DMS153 treated with DMSO at 0.1 percent for 48 hours (cell line): ENCODE measurements at regions not wholly inside any gene's neighbourhood (a gene's known extent, or its start where the extent isn't known, plus 50 kb on each side); places are given as distances from the start of the nearest gene placed in this dataset.

Experiments
- DNase-seq: peaks from one replicate; lab custom pipeline; 2025; ENCODE audit not compliant: unreplicated experiment; lab: John Stamatoyannopoulos, UW

- DNase-seq, result no peak
Measured at GRCh38 chr2:59936048-59936447, 617.4 kb downstream of the BCL11A start.

GRCh38 chr2:59935005-59935404, 618.4 kb downstream of the BCL11A start:
- DNase-seq, result no peak

DNA sequence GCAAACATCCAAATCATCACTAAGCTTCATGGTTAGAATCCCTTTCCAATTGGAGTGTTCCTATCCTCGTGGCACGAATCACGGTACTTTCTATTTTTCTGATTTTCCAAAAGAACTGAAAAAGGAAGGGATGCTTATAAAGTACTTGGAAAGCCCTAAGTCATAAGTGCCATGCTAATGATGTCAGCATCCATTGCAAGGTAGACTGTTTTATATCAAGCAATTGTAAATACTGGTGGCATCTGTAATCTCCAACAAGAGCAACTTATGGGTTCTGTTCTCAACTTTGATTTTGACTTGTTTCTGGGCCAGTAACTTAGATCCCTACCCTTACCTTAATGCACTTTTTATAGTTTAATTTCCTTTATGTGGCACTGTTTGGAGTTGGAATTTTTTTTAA, 619.5 kb downstream of the BCL11A start:
- DNase-seq, result no peak

- no peak for DNase-seq
Measured at GRCh38 chr2:59932341-59932740, 621.1 kb downstream of the BCL11A start.

GRCh38 chr2:59930430-59930829, 623.0 kb downstream of the BCL11A start:
- no peak for DNase-seq

GRCh38 chr2:59926731-59927130, 626.7 kb downstream of the BCL11A start:
- no peak for DNase-seq

DNA sequence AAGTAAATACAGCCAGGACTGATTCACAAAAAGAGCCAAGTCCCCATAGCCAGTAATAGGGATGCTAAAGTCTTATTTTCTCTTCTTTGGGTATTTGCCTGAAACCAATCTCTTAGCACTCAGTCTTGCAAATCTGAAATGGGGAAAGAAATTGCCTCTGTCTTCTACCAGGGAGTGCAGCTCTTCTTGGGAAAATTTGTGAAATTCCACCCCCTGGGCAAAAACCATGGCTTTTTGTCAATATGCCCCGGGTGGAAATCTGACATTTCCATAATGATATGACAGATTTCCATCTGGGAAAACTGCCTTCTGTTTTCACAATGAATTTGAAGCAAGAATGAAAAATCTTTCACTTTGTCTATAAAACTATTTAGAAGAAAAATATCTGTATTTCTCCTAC, 628.1 kb downstream of the BCL11A start:
- no peak for DNase-seq

DNA sequence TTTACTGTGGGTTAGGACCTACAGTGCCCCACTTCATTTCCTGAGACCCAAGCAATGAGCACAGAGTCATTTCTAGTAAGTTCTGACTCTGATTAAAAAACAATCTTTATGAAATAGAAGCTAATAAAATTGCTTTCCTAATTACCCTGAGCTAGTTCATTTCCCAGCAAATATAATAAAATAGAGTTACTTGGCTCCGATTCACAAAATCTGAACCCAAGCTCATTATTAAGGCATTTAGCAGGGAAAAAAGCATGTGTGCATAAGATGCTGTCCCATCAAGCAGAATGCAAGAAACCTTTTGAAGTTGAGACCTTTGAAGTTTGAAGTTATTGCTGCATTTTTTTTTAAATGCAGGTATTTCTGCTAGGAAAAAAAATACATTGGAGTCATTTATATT, 629.1 kb downstream of the BCL11A start:
- DNase-seq, result no peak

GRCh38 chr2:59922450-59922849, 631.0 kb downstream of the BCL11A start:
- no peak for DNase-seq

DNA sequence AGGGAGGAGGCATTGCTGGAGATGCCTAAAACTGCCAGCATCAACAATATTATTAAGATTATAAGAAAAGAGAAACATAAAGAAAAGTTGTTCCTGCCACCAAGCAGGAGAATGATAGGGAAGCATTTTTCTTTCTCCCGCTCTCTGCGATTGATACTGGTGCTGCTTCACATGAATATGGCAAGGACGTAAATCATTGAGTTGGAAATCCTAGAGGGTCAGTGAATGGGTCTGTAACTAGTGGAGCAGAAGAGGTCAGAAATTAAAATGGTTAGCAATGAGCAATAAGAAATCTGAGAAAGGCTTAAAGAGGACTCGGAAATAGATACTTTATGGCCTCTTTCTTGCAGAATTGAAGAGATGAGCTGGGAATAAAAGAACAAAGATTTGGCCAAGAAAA, 631.7 kb downstream of the BCL11A start:
- no peak for DNase-seq

DNA sequence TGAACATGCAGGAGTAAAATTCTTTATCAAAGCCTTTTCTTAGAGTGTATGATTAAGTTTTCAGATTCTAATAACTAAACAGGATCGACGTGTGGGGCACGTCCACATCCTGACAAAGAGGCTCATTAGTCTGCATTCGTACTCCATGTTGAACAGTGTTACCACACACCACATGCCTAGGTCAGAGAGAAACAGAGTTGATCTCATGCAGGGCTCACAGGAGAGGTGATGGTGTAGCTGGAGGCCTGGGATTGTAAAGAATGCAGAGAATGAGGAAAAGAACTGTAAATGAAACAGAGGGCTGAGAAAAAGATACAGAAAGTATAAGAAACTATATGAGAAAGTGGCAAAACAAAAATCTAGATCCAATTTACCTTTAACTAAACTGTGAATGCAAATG, 632.5 kb downstream of the BCL11A start:
- no peak for DNase-seq

DNA sequence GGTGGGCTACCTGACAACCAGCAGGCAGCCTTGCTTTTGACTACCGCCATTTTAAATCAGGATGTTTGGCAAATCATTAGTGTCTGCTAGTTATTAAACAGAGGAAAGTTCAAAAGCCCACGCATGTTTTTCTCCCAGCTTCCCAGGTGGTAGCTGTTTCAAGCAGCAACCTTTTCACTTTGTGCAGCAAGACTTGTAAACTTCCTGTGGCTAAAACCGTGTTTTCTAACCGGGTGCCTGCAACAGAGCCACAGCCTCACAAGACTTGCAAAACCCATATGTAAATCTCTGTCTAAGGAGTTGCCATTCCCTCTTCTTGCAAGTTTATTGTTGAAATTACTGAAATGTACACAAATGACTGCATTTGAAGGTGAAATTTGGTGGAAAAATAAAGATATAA, 633.1 kb downstream of the BCL11A start:
- no peak for DNase-seq

- no peak for DNase-seq
Measured at GRCh38 chr2:59919579-59919978, 633.9 kb downstream of the BCL11A start.

GRCh38 chr2:59912042-59912441, 641.4 kb downstream of the BCL11A start:
- DNase-seq, result no peak

DNA sequence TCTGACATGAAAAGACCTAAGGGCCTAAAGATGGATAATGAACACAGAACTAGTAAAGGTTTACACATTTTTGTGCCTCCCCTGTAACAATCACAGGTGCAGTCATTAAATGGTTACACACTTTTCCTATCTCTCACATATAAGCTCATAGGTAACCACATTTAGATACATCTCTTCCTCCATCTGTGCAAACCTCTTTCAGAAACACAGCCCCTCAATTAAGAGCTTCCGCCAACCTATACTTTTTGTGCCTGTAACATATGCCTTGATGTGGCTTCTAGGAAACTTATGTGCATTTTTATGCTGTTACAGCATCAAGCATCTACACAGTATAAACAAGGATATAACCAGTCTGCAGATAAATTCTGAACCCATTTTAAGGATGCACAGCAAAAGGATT, 643.3 kb downstream of the BCL11A start:
- DNase-seq, result no peak

GRCh38 chr2:59909147-59909546, 644.3 kb downstream of the BCL11A start:
- no peak for DNase-seq

GRCh38 chr2:59905731-59906130, 647.7 kb downstream of the BCL11A start:
- DNase-seq, result no peak

GRCh38 chr2:59903994-59904544, 649.4 kb downstream of the BCL11A start:
- no peak for DNase-seq

DNA sequence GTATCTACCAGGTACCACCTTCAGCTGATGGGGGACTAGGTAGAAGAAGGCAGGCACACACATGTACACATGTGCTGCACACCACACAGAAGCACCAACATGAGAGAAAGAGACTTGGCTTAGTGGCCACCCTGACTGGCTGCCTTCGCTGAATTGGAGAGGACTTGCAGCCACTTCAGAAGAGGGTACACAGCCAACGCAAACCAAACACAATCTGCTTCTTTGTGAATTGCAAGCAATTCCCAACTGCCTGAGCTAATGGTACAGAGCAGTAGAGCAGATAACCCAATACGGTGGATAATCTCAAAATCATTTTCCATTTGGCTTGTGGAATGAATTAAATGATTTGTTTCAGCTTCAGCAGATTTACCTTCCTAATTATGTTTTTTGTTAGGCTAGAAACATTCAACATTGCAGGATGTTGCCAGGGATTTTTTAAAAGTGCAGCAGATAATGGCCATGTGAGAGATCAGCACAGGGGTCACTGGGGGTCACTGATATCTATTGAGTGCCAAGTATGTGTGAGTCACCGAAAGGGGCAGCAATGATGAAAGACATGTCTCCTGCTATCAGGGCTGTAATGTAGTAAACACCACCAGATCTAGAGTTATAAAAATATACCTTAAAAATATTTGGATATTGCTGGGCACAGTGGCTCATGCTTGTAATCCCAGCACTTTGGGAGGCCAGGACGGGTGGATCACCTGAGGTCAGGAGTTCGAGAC, 652.6 kb downstream of the BCL11A start:
- peak; percentile 30 for DNase-seq

GRCh38 chr2:59899692-59900091, 653.8 kb downstream of the BCL11A start:
- DNase-seq, result no peak

DNA sequence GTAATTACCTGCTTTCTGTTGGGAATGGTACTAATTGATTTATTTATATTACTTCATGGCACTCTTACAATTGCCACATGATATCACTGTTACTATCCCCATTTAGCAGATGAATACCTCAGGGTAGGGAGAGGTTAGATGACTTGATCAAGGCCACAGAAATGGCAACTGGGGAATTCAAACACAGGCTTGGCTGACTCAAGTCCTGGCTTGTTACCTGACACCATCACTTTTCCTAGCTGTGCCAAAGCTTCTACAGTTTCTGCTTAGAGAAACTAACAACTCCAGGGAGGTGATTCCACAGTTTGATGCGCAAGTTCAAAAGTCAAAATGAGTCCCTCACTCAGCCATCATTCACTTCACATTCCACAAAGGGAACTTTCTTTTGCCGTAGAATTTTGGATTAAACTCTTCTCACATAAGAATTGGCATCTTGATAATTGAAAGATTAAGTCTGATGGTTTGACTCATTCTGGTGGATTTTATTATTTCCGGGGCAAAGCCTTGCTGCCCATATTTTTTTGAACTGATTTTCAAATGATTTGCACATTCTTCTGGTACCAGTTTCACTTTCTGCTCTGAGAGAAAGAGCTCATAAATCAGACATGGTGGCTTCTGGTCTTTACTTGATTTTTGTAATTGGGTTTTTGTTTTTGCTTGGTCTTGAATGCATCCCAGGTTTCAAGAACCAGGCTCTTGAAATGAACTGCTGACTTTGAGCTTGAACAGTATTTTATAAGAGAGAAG, 656.8 kb downstream of the BCL11A start:
- DNase-seq, result no peak

DNA sequence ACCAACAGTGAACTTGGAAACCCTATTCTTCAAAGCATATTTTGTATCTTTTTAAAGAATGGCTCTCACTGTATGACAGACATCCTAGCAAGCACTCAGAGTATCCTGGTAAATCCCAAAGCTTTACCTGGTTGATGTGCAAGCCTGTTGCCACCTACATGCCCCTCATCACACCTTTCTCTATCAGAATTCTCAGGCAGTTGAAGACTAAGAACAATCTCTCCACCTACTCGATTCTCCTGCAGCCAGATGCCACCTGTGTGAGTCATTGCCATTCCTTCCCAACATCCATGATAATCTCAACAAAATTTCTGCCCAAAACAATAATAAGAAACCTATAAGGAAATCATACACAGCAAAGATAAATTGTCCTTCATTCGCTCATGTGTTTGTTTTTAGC, 659.8 kb downstream of the BCL11A start:
- no peak for DNase-seq
